HepG2 (cell line): ENCODE measurements at regions not wholly inside any gene's neighbourhood (a gene's known extent, or its start where the extent isn't known, plus 50 kb on each side); places are given as distances from the start of the nearest gene placed in this dataset.

ENCODE experiments used
- ATAC-seq: fragments of 200-7000 bp; cut with Tn5 transposase; 3 replicates; pipeline ENCODE4 v1.9.1; 2020; ENCODE audit warnings: mild to moderate bottlenecking, moderate library complexity
- BruUV-seq: library from RNA; stranded (reverse); fragments of 400-500 nt; replicated peaks from 2 replicates; lab custom pipeline; 2021; lab: Mats Ljungman, UMichigan
- CTCF ChIA-PET: fragments of 300-600 bp; formaldehyde crosslinking; extraction: SDS; loops from one replicate; lab custom pipeline; 2021; ENCODE audit warnings: low total read pairs, inconsistent platforms, low intra/inter-chr PET ratio; lab: Yijun Ruan, JAX
- POLR2A ChIA-PET: fragments of 350-600 bp; sonication (Branson Sonifier 250); formaldehyde crosslinking; loops from one replicate; lab custom pipeline; 2020; ENCODE audit warnings: antibody characterized with exemption, inconsistent platforms; lab: Yijun Ruan, JAX
- DNase-seq: peaks from one replicate; pipeline ENCODE4 v3.0.0-alpha.2; 2015; ENCODE audit warnings: low spot score
- FAIRE-seq: peaks from 3 replicates; lab custom pipeline; 2011; peaks lifted over from hg19 to GRCh38; lab: Jason Lieb, UNC
- H2AFZ ChIP-seq: one replicate; pipeline ENCODE4 v1.6.1; 2011; ENCODE audit warnings: low read length, inconsistent platforms
- H3K27ac ChIP-seq: fragments of 300-600 bp; 3 replicates; pipeline ENCODE4 v1.8.0; 2011; ENCODE audit warnings: mixed run types, mild to moderate bottlenecking, mixed read lengths, low read length, inconsistent platforms; ENCODE audit not compliant: insufficient read depth; ENCODE audit errors: extremely low read length
- H3K27me3 ChIP-seq, 2 experiments: fragments of 200-600 bp in 1 of 2; 2 replicates in 1 of 2; 3 replicates in 1 of 2; pipeline versions ENCODE4 v1.6.0 to v1.8.0; 2011; ENCODE audit warnings: low read length in 2 of 2, mild to moderate bottlenecking in 2 of 2, moderate library complexity in 2 of 2, inconsistent platforms in 1 of 2; ENCODE audit not compliant: insufficient read depth in 2 of 2, control insufficient read depth in 1 of 2
- H3K36me3 ChIP-seq, 2 experiments: fragments of 200-600 bp in 1 of 2; replicated peaks in 1 of 2; 2 replicates in 1 of 2; 3 replicates in 1 of 2; pipeline versions ENCODE4 v1.5.1 to v1.8.0; 2011; ENCODE audit warnings: low read length in 2 of 2, inconsistent platforms in 1 of 2; ENCODE audit not compliant: insufficient read depth in 2 of 2, control insufficient read depth in 1 of 2
- H3K4me1 ChIP-seq: 2 replicates; pipeline ENCODE4 v1.5.1; 2012; ENCODE audit warnings: low read length, inconsistent platforms; ENCODE audit not compliant: insufficient read depth
- H3K4me2 ChIP-seq: 2 replicates; pipeline ENCODE4 v1.6.0; 2011; ENCODE audit warnings: low read depth, low read length, inconsistent platforms
- H3K4me3 ChIP-seq, 3 experiments: fragments of 200-600 bp in 1 of 3; sonication (generic), shearing (Covaris generic) in 1 of 3; replicated peaks in 1 of 3; 2 replicates each; pipeline ENCODE4 v1.5.1; 2011 to 2016; ENCODE audit warnings: low read length in 3 of 3, inconsistent platforms in 2 of 3, low read depth in 2 of 3, mild to moderate bottlenecking in 2 of 3, control low read depth in 1 of 3, mixed read lengths in 1 of 3; ENCODE audit not compliant: insufficient read depth in 1 of 3
- H3K79me2 ChIP-seq: one replicate; pipeline ENCODE4 v1.6.1; 2011; ENCODE audit warnings: low read length, inconsistent platforms; ENCODE audit not compliant: insufficient read depth
- H3K9ac ChIP-seq: 2 replicates; pipeline ENCODE4 v1.6.0; 2011; ENCODE audit warnings: mild to moderate bottlenecking, low read depth, low read length, inconsistent platforms; ENCODE audit not compliant: insufficient read depth
- H3K9me3 ChIP-seq: 2 replicates; pipeline ENCODE4 v1.5.1; 2012; ENCODE audit warnings: mild to moderate bottlenecking, low read length
- H4K20me1 ChIP-seq: 2 replicates; pipeline ENCODE4 v1.6.0; 2011; ENCODE audit warnings: inconsistent platforms, mild to moderate bottlenecking, low read length, moderate library complexity; ENCODE audit not compliant: insufficient read depth
- HOXA7 ChIP-seq: sonication (generic); formaldehyde crosslinking; IDR thresholded peaks from 2 replicates; pipeline ENCODE4 v1.8.1; 2022; ENCODE audit warnings: mild to moderate bottlenecking, missing genetic modification reagents, moderate library complexity
- NCOA2 ChIP-seq: sonication (generic); formaldehyde crosslinking; IDR thresholded peaks from 2 replicates; pipeline ENCODE4 v1.8.0; 2022; ENCODE audit warnings: inconsistent platforms
- PHB2 ChIP-seq: fragments of 450-650 bp; IDR thresholded peaks from 2 replicates; pipeline ENCODE4 v1.6.1; 2018; ENCODE audit not compliant: partially characterized antibody
- ZNF83 ChIP-seq: sonication (generic); formaldehyde crosslinking; IDR thresholded peaks from 2 replicates; pipeline ENCODE4 v1.4.0; 2020; ENCODE audit warnings: missing genetic modification reagents, mild to moderate bottlenecking, borderline replicate concordance
- WGBS: methylation state at CpG from one replicate; pipeline ENCODE4 v1.1.6; 2017; ENCODE audit warnings: low lambda C conversion rate; 5-methylcytosine and 5-hydroxymethylcytosine counted together
- in situ Hi-C: cut with HindIII; loops from 2 replicates; pipeline ENCODE4 v1.10.0; 2017; ENCODE audit warnings: low pct_unique_long_range_greater_than_20kb; ENCODE audit not compliant: extremely low pct_ligation_motif_present
- intact Hi-C: fragments of 100-400 bp; cut with micrococcal nuclease; formaldehyde crosslinking; loops from one replicate; pipeline ENCODE4 v1.10.0; 2022; ENCODE audit not compliant: unreplicated experiment
- TF ChIP-seq, protein P1 (sequence below): sonication (generic); formaldehyde crosslinking; IDR thresholded peaks from 2 replicates; pipeline ENCODE4 v1.4.0; 2020; ENCODE audit warnings: missing genetic modification reagents
- TF ChIP-seq, protein P2 (sequence below): sonication (generic); formaldehyde crosslinking; IDR thresholded peaks from 2 replicates; pipeline ENCODE4 v1.5.1; 2020; ENCODE audit warnings: missing genetic modification reagents, mild to moderate bottlenecking, borderline replicate concordance
- TF ChIP-seq, protein P3 (sequence below): sonication (generic); formaldehyde crosslinking; IDR thresholded peaks from 2 replicates; pipeline ENCODE4 v1.5.1; 2020; ENCODE audit warnings: missing genetic modification reagents, mild to moderate bottlenecking, borderline replicate concordance

DNA sequence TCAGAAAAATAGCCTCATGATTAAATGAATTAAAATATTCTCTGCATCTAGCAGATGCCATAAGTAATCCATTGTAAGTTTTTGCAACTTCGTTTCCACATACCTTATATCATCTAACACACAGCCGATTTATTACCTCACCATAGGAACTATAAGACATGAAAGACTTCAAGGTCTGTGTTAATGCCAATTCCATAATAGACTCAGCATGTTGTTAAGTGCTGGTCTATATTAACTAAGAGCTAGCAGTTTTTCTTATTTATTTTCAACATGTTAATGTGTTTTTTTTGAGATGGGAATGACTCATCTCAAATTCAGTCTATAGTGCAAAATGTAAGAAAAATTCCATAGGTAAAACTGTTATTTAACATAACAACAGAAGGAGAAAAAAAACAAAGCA is 243.9 kb upstream of the GULP1 start:
- Histone ChIP-seq H3K9ac (no peak overlapping the region), H3K9me3 (no peaks in the 10 kb centered on the region), H3K4me2 (no peak overlapping the region), H3K36me3 (no peaks in the 10 kb centered on the region), H3K4me1 (no peaks in the 10 kb centered on the region), H3K79me2 (no peaks in the 10 kb centered on the region), H2AFZ (no peak overlapping the region), H4K20me1 (no peaks in the 10 kb centered on the region), H3K27ac (no peak overlapping the region), H3K27me3 (no peaks in the 10 kb centered on the region), H3K4me3 (no peak overlapping the region)
- TF ChIP-seq, protein P1, sequence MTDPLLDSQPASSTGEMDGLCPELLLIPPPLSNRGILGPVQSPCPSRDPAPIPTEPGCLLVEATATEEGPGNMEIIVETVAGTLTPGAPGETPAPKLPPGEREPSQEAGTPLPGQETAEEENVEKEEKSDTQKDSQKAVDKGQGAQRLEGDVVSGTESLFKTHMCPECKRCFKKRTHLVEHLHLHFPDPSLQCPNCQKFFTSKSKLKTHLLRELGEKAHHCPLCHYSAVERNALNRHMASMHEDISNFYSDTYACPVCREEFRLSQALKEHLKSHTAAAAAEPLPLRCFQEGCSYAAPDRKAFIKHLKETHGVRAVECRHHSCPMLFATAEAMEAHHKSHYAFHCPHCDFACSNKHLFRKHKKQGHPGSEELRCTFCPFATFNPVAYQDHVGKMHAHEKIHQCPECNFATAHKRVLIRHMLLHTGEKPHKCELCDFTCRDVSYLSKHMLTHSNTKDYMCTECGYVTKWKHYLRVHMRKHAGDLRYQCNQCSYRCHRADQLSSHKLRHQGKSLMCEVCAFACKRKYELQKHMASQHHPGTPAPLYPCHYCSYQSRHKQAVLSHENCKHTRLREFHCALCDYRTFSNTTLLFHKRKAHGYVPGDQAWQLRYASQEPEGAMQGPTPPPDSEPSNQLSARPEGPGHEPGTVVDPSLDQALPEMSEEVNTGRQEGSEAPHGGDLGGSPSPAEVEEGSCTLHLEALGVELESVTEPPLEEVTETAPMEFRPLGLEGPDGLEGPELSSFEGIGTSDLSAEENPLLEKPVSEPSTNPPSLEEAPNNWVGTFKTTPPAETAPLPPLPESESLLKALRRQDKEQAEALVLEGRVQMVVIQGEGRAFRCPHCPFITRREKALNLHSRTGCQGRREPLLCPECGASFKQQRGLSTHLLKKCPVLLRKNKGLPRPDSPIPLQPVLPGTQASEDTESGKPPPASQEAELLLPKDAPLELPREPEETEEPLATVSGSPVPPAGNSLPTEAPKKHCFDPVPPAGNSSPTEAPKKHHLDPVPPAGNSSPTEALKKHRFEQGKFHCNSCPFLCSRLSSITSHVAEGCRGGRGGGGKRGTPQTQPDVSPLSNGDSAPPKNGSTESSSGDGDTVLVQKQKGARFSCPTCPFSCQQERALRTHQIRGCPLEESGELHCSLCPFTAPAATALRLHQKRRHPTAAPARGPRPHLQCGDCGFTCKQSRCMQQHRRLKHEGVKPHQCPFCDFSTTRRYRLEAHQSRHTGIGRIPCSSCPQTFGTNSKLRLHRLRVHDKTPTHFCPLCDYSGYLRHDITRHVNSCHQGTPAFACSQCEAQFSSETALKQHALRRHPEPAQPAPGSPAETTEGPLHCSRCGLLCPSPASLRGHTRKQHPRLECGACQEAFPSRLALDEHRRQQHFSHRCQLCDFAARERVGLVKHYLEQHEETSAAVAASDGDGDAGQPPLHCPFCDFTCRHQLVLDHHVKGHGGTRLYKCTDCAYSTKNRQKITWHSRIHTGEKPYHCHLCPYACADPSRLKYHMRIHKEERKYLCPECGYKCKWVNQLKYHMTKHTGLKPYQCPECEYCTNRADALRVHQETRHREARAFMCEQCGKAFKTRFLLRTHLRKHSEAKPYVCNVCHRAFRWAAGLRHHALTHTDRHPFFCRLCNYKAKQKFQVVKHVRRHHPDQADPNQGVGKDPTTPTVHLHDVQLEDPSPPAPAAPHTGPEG (CRISPR knock-in tag): no peak
- no peak for TF ChIP-seq HOXA7 (CRISPR knock-in tag)
- TF ChIP-seq NCOA2 (CRISPR knock-in tag): no peak
- TF ChIP-seq, protein P2, sequence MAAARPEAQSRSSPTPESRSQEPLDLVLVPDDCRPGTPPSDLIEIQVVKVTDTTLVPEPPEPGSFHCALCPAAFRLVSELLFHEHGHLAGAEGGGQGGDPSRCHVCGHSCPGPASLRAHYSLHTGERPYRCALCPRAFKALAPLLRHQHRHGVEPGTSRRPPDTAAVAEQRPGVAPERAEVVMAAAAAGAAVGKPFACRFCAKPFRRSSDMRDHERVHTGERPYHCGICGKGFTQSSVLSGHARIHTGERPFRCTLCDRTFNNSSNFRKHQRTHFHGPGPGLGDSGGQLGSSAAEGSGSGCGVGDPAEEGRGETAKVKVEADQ (CRISPR knock-in tag): no peak
- no peak for TF ChIP-seq PHB2
- TF ChIP-seq, protein P3, sequence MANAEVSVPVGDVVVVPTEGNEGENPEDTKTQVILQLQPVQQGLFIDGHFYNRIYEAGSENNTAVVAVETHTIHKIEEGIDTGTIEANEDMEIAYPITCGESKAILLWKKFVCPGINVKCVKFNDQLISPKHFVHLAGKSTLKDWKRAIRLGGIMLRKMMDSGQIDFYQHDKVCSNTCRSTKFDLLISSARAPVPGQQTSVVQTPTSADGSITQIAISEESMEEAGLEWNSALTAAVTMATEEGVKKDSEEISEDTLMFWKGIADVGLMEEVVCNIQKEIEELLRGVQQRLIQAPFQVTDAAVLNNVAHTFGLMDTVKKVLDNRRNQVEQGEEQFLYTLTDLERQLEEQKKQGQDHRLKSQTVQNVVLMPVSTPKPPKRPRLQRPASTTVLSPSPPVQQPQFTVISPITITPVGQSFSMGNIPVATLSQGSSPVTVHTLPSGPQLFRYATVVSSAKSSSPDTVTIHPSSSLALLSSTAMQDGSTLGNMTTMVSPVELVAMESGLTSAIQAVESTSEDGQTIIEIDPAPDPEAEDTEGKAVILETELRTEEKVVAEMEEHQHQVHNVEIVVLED (CRISPR knock-in tag): no peak
- no peak for TF ChIP-seq ZNF83 (CRISPR knock-in tag)
- in situ Hi-C loops: no loop called here
- ATAC-seq (no peak), DNase-seq (no peak), FAIRE-seq (no peak)
- intact Hi-C loops: no loop called here
- ChIA-PET CTCF (no interaction called here), POLR2A (no interaction called here)
- no TSS peak for BruUV-seq
- WGBS: 1% methylated on average over 2 of the region's 2 CpGs
